HG03469 (cell line): ENCODE measurements at regions not wholly inside any gene's neighbourhood (a gene's known extent, or its start where the extent isn't known, plus 50 kb on each side); places are given as distances from the start of the nearest gene placed in this dataset.
"Not testable (repeated sequence)": the region's sequence is repeated elsewhere in the genome, so short reads cannot be mapped to it uniquely, and the experiment has no call there.

Experiments used
- ATAC-seq: cut with Tn5 transposase; IDR thresholded peaks from one replicate; pipeline ENCODE4 v1.9.1; 2021; ENCODE audit warnings: mild to moderate bottlenecking, moderate library complexity, moderate number of reproducible peaks; ENCODE audit not compliant: unreplicated experiment

GRCh38 chr2:111439237-111439636 lies 318.5 kb downstream of the BCL2L11 start:
- not testable (repeated sequence) for ATAC-seq

GRCh38 chr2:111441614-111442013 lies 320.9 kb downstream of the BCL2L11 start:
- not testable (repeated sequence) for ATAC-seq

GRCh38 chr2:111442767-111443454 lies 322.2 kb downstream of the BCL2L11 start:
- not testable (repeated sequence) for ATAC-seq

- ATAC-seq = not testable (repeated sequence)
These were observed 323.8 kb downstream of the BCL2L11 start for GRCh38 chr2:111444516-111444915.

- ATAC-seq = not testable (repeated sequence)
These were observed 324.6 kb downstream of the BCL2L11 start for GRCh38 chr2:111445191-111445929.

DNA sequence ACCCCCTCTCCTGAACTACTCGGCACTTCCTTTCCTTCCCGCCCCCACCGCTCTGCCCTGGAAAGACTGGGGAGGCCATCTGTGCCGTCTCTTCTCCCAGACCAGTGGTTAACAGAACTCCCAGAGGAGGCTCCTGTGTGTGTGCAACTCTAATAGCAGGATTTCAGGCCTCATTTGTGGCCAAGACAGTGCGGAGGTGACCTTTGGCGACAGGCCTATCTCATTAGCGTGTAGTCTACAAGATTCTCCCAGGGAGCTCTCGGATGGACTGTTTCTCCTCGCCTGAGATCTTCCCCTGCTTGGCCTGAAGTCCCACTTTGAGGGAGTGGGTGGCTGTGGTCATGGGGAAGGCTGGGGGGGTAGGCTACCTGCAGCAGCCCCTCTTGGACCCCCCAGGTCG lies 325.2 kb downstream of the BCL2L11 start:
- not testable (repeated sequence) for ATAC-seq

DNA sequence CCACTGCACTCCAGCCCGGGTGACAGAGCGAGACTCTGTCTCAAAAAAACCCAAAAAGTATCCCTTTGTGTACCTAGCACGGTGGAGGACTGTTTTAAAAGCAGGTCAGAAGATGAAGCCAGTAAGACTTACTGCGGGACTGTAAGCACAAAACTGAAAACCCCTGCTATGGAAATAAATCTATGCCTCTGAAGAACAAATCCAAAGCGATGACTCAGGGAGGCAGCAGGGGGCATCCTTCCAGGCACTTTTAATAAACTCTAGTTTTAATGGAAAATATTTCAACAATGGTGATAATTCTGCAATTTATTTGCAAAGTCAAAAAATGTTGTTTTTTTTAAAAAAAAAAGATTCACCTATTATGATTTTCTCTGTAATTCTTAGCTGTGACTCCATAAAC lies 326.8 kb downstream of the BCL2L11 start:
- ATAC-seq = not testable (repeated sequence)

GRCh38 chr2:111448796-111449195 lies 328.1 kb downstream of the BCL2L11 start:
- ATAC-seq = not testable (repeated sequence)

DNA sequence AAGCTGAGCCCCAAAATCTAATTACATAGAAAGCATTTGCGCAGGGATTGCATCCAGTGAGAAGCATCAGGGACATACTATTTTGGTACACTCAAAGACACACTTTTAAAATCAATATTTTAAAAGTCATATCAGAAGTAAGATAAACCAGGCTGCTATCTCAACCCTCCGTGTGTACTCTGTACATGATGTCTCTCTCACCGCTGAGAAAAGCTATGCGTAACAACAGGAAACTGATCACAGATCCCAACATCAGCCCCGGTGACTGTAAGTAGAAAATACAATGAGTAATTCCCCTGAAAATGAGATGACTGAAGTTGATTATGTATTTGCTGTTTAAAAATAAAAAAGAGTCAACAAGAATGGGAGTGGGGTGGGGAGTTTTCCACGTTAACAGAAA lies 329.8 kb downstream of the BCL2L11 start:
- ATAC-seq = not testable (repeated sequence)

DNA sequence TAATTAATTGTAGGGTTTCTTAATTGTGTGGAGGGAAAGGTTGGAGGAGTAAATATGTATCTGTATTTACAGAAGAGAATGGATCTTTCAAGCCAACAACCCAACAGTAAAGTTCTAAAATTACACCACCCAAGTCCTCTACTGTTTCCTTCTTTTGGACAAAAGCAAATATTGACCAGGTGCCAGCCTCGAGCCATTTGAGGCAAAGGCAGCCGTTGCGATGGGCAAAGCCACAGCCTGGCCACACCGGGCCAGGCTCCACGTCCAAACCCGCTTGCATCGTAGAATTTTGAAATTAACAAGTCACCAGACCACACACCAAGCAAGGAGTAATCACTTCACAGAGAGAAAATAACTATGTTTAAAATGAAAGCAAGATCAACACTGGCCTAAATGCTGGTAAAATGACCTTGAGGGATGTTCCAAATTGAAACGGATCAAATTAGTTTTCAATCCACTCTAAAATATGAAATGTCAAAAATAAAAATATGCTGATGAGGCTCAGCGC lies 331.0 kb downstream of the BCL2L11 start:
- ATAC-seq = not testable (repeated sequence)

- not testable (repeated sequence) for ATAC-seq
These were observed 331.5 kb downstream of the BCL2L11 start for GRCh38 chr2:111452208-111452607.

DNA sequence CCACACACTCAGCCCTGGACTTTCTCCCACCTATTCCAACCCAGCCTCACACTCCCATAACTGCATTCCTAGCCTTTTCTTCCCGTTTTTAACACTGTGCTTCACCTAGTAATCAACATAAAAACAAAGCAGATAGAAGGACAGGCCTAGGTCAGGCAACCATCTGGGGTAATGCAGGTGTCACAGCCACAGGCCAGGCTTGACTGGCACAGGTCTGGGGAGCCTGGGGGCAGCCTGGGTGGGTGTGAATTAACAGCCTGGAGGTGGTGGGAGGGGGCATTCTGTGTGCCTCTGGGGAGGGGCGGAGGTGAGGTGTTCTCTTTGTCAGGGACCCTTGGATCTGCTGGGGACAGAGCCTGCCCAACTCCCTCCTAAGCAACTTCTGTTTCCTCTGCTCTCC lies 332.6 kb downstream of the BCL2L11 start:
- not testable (repeated sequence) for ATAC-seq

GRCh38 chr2:111453816-111454215 lies 333.1 kb downstream of the BCL2L11 start:
- not testable (repeated sequence) for ATAC-seq

GRCh38 chr2:111454404-111454803 lies 333.7 kb downstream of the BCL2L11 start:
- ATAC-seq = not testable (repeated sequence)

DNA sequence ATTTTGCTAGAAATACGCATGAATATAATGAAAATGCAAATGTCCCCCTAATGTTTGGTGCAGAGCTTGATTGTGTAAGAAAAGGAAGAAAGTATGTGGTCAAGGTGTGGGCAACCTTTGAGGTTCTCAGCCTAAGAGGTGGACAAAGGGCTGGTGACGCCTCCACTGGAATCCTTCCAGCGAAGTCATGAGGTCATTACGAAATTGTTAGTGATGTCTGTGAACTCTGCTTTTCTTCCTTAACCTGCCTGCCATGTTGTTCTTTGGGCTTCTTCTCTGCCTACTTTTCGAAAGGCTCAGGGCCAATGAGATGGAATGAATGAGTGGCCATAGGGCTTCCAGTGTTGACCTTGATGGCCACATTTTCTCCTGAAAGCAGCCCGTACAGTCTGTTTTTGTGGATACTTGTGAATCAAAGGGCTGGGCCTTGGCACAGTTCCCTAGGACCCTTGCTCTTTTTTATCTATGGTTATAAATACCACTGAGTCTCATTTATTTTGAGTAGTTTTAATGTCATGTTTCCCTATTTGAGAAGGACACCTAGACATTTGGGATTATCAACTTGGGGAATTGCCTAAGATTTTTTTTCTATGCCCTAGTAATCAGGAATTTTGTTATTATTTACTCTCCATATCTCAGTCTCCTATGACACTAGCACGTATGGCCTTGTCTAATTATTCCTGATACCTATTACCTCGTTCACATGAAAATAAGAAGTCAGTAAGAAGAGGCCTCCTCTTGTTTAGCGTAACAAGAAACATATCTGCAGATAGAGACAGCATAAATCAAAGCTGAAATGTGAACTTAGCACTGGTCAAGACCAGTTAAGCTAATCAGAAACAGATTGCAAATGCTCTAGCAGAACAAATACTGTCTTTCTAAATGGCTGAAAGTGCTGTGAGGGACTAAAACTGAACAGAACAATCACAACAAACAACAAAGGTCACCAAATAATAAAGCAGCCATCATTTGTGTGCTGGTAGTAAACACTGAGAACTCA lies 334.6 kb downstream of the BCL2L11 start:
- ATAC-seq = not testable (repeated sequence)

DNA sequence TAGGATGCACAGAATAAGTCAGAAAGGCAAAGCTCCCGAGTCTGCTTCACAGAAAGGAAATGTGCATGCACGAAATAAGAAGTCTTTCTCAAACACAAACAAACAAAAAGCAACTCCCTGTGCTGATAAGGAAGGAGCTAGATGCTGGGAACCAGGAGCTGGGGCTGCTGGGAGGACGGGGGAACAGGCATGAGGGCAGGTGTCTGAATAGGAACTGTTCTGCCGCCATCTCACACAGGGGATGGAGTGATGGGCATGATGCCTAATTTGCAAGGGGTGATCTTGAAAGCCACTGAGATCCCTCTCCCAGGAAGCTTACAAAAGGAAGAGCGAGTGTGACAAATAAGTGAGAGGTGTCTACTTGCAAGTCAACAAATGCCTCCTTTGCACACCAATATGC lies 336.5 kb downstream of the BCL2L11 start:
- not testable (repeated sequence) for ATAC-seq

- not testable (repeated sequence) for ATAC-seq
These were observed 340.2 kb downstream of the BCL2L11 start for GRCh38 chr2:111460901-111461300.

DNA sequence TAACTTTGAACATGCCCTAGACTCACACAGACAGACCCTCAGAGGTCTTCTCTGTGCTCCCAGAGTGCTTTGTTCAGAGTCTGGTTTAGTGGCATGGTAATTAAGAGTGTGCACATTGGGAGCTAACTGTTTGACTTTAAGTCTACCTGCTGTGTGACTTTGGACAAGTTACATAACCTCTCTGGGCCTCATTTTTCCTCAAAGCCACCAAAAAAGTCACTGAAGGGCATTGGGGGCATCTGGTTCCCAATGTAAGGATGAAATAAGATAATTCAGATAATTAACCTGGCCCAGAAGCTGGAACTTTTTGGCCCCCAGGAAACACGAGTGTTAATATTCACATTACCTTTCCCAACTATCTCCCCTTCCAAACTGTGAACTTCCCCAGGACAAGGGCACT lies 341.1 kb downstream of the BCL2L11 start:
- ATAC-seq = not testable (repeated sequence)

DNA sequence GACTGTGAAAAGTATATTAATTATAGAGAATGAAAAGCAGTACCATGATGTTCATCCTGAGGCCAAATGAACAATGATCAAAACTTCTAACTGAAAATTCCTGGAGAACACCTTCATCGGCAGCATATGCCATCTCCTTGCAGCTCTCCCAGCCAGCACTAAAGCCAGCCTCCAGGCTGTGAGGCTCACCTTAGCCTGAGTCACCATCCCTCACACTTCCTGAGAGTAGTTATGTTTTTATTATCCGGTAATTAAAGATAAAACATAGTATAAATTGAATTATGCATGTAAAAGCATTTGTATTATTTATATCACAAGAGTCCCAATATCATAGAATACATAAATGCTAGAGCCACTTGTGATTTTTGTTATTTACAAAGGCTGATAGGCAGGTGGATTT lies 341.9 kb downstream of the BCL2L11 start:
- not testable (repeated sequence) for ATAC-seq

DNA sequence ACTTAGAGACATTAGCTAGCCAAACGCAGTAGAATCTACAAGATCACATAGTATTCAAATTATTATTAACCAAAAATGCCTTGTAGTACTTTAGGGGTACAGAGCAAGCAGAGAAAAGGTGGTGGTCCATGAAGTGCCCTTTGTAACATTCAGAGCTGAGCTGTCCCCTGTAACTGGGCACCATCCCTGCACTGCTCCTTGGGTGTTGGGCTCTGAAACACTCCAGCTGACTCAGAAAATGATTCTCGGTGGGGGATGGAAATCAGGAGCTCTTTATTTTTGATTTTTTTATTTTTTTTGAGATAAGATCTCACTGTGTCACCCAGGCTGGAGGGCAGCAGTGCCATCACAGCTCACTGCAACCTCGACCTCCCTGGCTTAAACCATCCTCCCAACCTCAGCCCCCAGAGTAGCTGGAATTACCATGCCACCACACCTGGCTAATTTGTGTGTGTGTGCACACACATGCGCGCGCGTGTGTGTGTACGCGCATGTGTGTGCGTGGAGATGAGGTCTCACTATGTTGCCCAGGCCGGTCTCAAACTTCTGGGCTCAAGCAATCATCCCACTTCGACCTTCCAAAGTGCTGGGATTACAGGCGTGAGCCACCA lies 342.6 kb downstream of the BCL2L11 start:
- not testable (repeated sequence) for ATAC-seq
